ENCODE measurements at regions not wholly inside any gene's neighbourhood (a gene's known extent, or its start where the extent isn't known, plus 50 kb on each side); places are given as distances from the start of the nearest gene placed in this dataset.

GRCh38 chr3:72139316-72139715 lies 354.4 kb upstream of the PROK2 start:
- WGBS, 2 experiments (ENCODE audit: insufficient coverage in 1 of 2, insufficient read length in 1 of 2) = 92% methylated on average over 2 of the region's 2 CpGs; no CpG with 5 or more reads in 1 of the 2 experiments
- H3K4me1 ChIP-seq (ENCODE audit: control insufficient read depth, insufficient read depth, low read length) = peaks cover 16% of the 10 kb centered on the region
- no peak overlapping the region for H3K4me3 ChIP-seq (ENCODE audit: low read length)
- H3K27ac ChIP-seq (ENCODE audit: low read depth, low read length) = no peak overlapping the region
- TF ChIP-seq, protein P1, sequence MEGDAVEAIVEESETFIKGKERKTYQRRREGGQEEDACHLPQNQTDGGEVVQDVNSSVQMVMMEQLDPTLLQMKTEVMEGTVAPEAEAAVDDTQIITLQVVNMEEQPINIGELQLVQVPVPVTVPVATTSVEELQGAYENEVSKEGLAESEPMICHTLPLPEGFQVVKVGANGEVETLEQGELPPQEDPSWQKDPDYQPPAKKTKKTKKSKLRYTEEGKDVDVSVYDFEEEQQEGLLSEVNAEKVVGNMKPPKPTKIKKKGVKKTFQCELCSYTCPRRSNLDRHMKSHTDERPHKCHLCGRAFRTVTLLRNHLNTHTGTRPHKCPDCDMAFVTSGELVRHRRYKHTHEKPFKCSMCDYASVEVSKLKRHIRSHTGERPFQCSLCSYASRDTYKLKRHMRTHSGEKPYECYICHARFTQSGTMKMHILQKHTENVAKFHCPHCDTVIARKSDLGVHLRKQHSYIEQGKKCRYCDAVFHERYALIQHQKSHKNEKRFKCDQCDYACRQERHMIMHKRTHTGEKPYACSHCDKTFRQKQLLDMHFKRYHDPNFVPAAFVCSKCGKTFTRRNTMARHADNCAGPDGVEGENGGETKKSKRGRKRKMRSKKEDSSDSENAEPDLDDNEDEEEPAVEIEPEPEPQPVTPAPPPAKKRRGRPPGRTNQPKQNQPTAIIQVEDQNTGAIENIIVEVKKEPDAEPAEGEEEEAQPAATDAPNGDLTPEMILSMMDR (conservative IDR thresholded peaks at IDR 0.05) = no peak
- no peaks in the 10 kb centered on the region for H3K9me3 ChIP-seq (ENCODE audit: control insufficient read depth, low read length)
- no peaks in the 10 kb centered on the region for H3K36me3 ChIP-seq (ENCODE audit: control insufficient read depth, insufficient read depth, low read length)
- Mint-ChIP-seq H3K36me3 (ENCODE audit: low read depth) (no peaks in the 10 kb centered on the region), H3K4me3 (no peak overlapping the region), H3K4me1 (peaks cover 46% of the 10 kb centered on the region), H3K27me3 (ENCODE audit: insufficient read depth) (peaks cover 2% of the 10 kb centered on the region), H3K9me3 (no peaks in the 10 kb centered on the region), H3K27ac (no peak overlapping the region)
- no peaks in the 10 kb centered on the region for H3K27me3 ChIP-seq (ENCODE audit: control insufficient read depth, insufficient read depth, low read length, poor library complexity, severe bottlenecking)
- no peak overlapping the region for H3K9ac ChIP-seq (ENCODE audit: extremely low read depth, low read length, poor library complexity, severe bottlenecking)
- DNase-seq = no peak

GRCh38 chr3:72137865-72138861 lies 353.2 kb upstream of the PROK2 start:
- H3K4me3 Mint-ChIP-seq = no peak overlapping the region
- no peaks in the 10 kb centered on the region for H3K36me3 Mint-ChIP-seq (ENCODE audit: low read depth)
- H3K9ac ChIP-seq (ENCODE audit: extremely low read depth, low read length, poor library complexity, severe bottlenecking) = no peak overlapping the region
- no peaks in the 10 kb centered on the region for H3K27me3 ChIP-seq (ENCODE audit: control insufficient read depth, insufficient read depth, low read length, poor library complexity, severe bottlenecking)
- TF ChIP-seq, protein P1 (conservative IDR thresholded peaks at IDR 0.05) = no peak
- H3K27ac Mint-ChIP-seq = no peak overlapping the region
- peaks cover 6% of the 10 kb centered on the region for H3K27me3 Mint-ChIP-seq (ENCODE audit: insufficient read depth)
- no peak overlapping the region for H3K4me3 ChIP-seq (ENCODE audit: low read length)
- H3K9me3 Mint-ChIP-seq = no peaks in the 10 kb centered on the region
- peaks cover 14% of the 10 kb centered on the region for H3K4me1 ChIP-seq (ENCODE audit: control insufficient read depth, insufficient read depth, low read length)
- H3K4me1 Mint-ChIP-seq = peaks cover 38% of the 10 kb centered on the region
- H3K9me3 ChIP-seq (ENCODE audit: control insufficient read depth, low read length) = no peaks in the 10 kb centered on the region
- H3K36me3 ChIP-seq (ENCODE audit: control insufficient read depth, insufficient read depth, low read length) = no peaks in the 10 kb centered on the region
- no peak overlapping the region for H3K27ac ChIP-seq (ENCODE audit: low read depth, low read length)
- DNase-seq = no peak
- 94 to 100% methylated on average over 4 to 9 of the region's 9 CpGs for WGBS, 2 experiments (ENCODE audit: insufficient coverage in 1 of 2, insufficient read length in 1 of 2)

DNA sequence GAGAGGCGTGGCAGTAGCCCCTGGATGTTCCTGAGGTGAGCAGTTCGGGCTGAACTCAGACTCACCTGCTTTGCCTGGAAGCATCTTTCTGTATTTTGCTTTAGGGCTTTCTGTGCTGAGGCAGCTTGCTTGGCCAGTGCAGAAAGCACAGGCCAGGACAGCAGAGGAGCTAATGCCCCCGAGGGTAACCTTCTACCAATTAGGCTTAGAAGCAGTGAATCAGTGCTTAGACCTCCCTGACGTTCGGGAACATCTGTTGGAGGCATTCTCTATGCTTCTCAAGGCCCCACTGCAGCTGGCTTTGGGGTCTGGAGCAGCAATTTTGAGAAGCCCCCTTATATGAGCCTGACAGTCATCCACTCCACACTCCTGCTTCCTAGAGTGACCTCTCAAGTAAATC lies 350.7 kb upstream of the PROK2 start:
- peaks cover 31% of the 10 kb centered on the region for H3K4me1 Mint-ChIP-seq
- H3K9ac ChIP-seq (ENCODE audit: extremely low read depth, low read length, poor library complexity, severe bottlenecking) = no peak overlapping the region
- peaks cover 14% of the 10 kb centered on the region for H3K4me1 ChIP-seq (ENCODE audit: control insufficient read depth, insufficient read depth, low read length)
- H3K27ac Mint-ChIP-seq = no peak overlapping the region
- H3K36me3 ChIP-seq (ENCODE audit: control insufficient read depth, insufficient read depth, low read length) = no peaks in the 10 kb centered on the region
- H3K4me3 Mint-ChIP-seq = no peak overlapping the region
- 87 to 90% methylated on average over 5 of the region's 5 CpGs for WGBS, 2 experiments (ENCODE audit: insufficient coverage in 1 of 2, insufficient read length in 1 of 2)
- H3K4me3 ChIP-seq (ENCODE audit: low read length) = no peak overlapping the region
- H3K9me3 Mint-ChIP-seq = no peaks in the 10 kb centered on the region
- no peak for DNase-seq
- no peaks in the 10 kb centered on the region for H3K27me3 ChIP-seq (ENCODE audit: control insufficient read depth, insufficient read depth, low read length, poor library complexity, severe bottlenecking)
- H3K27ac ChIP-seq (ENCODE audit: low read depth, low read length) = no peak overlapping the region
- TF ChIP-seq, protein P1 (conservative IDR thresholded peaks at IDR 0.05) = no peak
- H3K9me3 ChIP-seq (ENCODE audit: control insufficient read depth, low read length) = no peaks in the 10 kb centered on the region
- H3K27me3 Mint-ChIP-seq (ENCODE audit: insufficient read depth) = peaks cover 7% of the 10 kb centered on the region
- no peaks in the 10 kb centered on the region for H3K36me3 Mint-ChIP-seq (ENCODE audit: low read depth)
